DMS53 (cell line): ENCODE measurements at regions not wholly inside any gene's neighbourhood (a gene's known extent, or its start where the extent isn't known, plus 50 kb on each side); places are given as distances from the start of the nearest gene placed in this dataset.
"Not testable (repeated sequence)": the region's sequence is repeated elsewhere in the genome, so short reads cannot be mapped to it uniquely, and the experiment has no call there.

Experiments used
- DNase-seq: peaks from one replicate; lab custom pipeline; 2025; lab: John Stamatoyannopoulos, UW

GRCh38 chr16:85514295-85514597, 98.9 kb upstream of the GSE1 start:
- DNase-seq = no peak

DNA sequence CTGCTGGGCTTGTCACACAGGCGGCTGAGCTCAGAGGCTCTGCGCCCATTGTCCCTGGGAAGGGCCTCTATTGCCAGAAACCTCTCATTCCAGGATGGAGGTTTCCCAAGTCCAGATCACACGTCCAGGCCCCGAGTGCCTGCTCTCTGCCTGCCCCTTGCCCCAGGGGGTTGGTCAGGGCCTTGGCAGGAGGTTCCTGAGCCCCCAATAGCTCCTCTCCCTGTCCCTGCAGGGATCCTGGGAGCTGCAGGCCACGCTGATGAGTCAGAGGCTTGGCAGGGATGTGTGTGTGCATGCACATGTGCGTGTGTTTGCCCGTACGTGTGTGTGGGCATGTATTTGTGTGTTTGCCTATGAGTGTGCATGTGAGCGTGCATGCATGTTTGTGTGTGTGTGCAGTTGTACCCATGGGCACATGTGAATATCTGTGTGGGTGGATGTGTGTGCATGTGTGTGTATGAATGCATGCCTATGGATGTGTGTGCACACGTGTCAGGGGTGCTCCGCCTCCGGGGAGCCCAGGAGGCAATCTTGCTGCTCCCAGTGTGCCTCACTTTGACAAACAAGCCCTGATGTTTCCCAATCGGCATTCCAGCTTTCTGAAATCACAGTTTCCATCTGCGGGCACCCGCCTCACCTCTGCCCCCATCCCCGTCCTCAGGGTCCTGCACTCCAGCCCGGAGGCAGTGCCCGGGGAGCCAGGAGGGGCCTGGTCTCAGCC, 98.4 kb upstream of the GSE1 start:
- DNase-seq = no peak

GRCh38 chr16:85515319-85515745, 97.8 kb upstream of the GSE1 start:
- DNase-seq = no peak

DNA sequence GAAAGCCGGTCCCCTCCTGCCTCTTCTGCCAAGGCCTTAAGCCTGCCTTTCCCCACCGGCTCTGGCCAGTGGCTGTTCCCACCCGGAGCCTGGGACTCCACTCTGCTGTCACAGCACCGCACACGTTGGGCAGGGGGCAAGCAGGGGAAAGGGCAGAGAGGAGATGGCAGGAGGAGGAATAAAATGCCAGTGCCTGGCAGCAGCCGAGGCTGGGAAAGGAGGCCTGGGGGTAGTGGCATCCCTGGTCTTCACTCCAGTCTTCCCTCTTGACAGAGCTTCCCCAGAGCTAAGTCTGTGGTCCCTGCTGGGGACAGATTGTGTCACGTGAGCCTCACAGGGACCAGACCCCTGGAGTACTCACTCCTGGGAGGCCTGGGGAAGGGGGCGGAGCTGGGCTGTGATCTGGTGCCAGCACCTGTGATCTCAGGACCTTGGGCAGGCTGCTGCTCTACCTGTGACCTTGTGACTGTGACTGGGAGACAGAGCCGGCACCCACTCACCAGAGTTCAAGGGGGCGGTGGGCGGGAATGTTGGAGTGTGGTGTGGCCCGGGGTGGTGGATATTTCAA, 97.2 kb upstream of the GSE1 start:
- DNase-seq = peak; percentile 26

DNA sequence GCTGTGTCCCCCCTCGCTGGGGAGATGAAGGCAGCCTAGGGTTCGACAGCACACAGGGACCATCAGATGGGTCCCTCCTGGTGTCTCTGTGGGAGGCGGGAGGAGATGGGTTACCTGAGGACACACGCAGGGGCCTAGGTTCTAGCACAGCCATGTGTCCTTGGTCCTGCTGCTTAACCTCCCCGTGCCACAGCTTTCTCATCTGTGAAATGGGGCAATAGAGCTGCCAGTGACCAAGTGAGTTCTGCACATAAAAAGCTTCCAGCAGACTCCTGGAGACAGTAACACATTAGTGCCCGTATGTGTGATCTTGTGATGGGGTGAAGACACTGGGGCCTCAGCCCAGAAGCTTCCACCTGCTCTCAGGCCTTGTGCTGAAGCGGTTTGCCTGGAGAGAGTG, 96.0 kb upstream of the GSE1 start:
- no peak for DNase-seq

DNA sequence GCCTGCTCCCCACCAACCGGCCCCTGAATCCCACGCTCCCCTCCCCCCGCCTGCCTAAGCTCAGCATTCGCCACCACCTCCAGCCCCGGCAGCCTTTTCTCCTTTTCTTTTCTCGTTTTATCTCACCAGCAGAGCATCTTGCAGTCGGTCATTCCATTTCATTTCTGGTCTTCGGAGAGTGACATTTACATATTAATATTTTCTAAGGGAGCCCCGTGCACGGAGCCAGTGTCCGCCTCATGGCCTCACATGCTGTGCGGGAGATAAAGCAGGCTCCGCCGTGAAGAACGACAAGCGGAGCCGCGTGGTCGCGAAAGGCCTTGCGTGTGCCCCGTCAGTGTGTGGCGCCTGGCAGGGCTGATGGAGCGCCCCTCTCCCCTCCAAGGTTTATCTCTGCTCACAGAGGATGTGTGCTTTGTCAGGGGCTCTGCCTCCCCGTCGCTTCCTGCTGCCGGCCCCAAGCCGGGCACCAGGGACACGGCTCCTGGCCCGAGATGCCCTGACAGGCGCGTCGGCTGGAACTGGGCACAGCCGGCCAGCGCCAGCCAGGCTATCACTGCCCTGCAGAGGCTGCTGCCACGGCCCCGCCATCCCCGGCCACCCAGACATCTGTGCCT, 95.5 kb upstream of the GSE1 start:
- no peak for DNase-seq

- DNase-seq = no peak
These were observed 94.6 kb upstream of the GSE1 start for GRCh38 chr16:85518398-85519049.

- DNase-seq = not testable (repeated sequence)
These were observed 94.1 kb upstream of the GSE1 start for GRCh38 chr16:85519050-85519440.

DNA sequence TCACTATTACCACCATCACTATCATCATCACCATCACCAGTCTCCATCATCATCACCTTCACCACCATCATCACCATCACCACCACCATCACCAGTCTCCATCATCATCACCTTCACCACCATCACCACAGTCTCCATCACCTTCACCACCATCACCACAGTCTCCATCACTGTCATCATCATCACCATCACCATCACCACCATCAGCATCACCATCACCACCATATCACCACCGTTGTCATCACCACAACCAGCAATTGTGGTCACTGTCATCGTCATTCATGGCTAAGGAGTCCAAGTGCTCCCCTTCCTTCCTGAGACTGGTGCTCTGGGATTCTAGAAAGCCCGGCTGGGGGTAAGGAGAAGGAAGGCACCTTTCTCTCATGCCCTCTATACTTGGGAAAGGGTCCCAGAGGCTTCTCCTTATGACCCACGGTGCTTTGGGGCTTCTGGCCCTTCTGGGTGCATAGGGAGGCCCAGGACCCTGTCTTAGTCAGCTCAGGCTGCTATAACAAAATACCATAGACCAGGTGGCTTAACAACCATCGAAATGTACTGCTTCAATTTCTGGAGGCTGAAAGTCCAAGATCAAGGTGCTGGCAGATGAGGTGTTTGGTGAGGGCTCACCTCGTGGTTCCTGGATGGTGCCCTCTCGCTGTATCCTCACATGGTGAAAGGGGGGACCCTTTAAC, 93.4 kb upstream of the GSE1 start:
- no peak for DNase-seq

GRCh38 chr16:85520853-85521521, 92.1 kb upstream of the GSE1 start:
- peak; percentile 93 for DNase-seq

DNA sequence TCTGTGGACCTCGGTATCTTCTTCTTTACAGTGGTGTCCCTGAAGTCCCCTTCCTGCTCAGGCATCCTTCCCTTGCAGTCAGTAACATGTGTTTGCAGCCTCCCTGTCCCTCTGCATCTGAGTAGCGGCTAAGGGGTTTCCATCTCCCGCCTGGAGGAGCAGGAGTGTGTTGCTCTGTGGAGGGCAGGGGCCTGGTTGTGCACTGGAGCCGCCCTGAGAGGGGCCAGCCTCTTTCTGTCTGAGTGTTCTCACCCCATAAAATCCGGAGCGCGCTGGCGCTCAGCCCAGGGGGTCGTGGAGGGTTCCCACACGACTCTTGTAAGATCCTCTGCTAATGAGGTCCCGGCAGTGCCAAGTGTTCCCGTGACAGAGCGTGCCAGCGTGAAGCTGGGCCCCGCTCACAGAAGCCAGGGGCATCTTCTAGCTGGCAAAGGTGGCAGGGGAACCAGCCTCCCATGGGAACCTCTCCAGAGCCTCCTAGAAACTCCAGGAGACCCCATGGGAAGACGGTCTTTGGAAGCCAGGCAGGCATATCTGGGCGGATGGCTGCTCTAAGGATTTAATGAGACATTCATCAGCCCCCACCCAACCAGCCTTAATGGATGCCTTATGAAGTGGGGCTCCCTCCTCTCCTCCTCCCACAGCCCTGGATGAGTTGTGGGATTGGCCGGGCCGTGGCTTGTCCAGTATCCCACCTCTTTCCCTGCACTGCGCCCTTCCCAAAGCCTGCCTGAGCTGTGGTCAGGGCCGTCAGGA, 91.4 kb upstream of the GSE1 start:
- DNase-seq = no peak

DNA sequence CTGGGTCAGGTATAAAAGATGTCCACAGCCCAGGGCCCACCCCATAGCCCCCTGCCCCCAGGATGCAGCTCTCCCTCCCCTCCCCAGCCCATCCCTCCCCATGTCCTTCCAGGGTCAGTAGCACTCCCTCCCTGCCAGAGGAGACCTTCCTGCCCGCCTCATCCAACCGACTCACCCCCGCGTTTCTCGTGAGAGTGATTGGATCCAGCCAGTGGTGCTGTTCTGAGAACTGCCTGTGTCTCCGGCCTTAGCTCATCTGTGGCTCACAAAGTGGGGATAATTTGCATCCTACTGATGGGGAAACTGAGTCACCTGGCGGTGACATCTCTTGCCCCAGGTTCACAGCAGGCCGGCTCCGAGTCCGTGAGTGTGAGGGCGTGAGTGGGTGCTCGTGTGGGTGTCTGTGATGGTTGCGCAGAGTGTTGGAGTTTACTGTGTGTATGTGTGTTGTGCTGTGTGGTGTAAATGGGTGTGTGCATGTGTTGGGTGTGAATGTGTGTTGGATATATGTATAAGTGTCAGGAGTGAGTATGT, 90.7 kb upstream of the GSE1 start:
- no peak for DNase-seq

- peak; percentile 84 for DNase-seq
These were observed 90.1 kb upstream of the GSE1 start for GRCh38 chr16:85522842-85523601.

GRCh38 chr16:85523602-85524364, 89.3 kb upstream of the GSE1 start:
- DNase-seq = peak; percentile 82

DNA sequence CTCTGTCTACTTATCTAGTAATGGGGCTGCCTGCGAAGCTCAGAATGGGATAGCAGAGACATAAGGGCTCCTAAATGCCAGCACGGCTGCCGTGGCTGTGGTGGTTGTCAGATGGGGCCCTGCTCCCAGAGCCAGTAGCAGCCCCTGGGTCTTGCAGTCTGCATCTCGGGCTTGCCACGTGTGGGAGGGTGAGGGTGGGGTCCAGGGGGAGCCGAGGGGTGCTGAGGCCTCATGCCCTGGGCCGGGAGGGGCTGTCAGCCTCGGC, 88.8 kb upstream of the GSE1 start:
- DNase-seq = peak; percentile 59

- peak; percentile 35 for DNase-seq
These were observed 88.3 kb upstream of the GSE1 start for GRCh38 chr16:85524630-85525419.

DNA sequence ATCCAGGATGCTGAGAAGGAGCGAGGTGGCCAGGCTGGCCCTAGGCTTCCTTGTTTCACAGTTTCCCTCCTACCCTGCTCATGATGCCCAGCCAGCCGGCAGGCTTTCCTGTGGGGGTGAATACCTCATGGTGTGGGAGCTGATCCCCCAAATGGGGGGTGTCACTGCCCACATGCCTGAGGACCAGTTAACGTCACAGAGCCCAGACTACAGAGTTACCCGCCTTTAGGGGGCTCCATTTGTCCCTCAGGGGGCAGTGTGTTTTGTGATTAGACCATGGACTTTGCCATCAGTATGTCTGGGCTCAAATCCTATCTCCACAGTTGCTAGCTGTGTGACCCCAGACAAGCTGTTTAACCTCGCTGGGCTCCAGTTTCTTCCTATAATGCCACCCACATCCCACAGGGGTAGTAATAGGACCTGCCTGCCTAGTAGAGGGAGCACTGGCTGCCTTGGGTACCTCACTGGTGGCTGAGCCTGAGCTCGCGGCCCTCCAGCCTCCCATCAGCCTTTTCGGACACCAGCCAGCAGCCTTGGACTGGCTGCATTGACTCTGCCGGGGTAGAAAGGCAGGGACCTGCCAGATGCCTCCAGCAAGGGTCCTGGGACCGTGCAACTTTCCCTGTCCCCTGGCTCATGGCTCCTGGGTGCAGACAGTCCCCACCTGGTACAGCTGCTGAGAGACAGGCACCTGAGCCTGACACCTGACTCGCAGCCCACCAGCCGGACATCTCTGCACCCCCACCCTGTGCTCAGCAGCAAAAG, 87.5 kb upstream of the GSE1 start:
- DNase-seq = no peak
